RWPE2 (cell line): ENCODE measurements at regions not wholly inside any gene's neighbourhood (a gene's known extent, or its start where the extent isn't known, plus 50 kb on each side); places are given as distances from the start of the nearest gene placed in this dataset.
"Not testable (repeated sequence)": the region's sequence is repeated elsewhere in the genome, so short reads cannot be mapped to it uniquely, and the experiment has no call there.

Experiments used
- ATAC-seq: fragments of 200-7000 bp; cut with Tn5 transposase; 3 replicates; pipeline ENCODE4 v1.9.1; 2021; ENCODE audit warnings: low read depth
- DNase-seq: peaks from one replicate; pipeline ENCODE4 v3.0.0-alpha.2; 2020; ENCODE audit warnings: low spot score
- H3K27ac ChIP-seq: fragments of 450-650 bp; 2 replicates; pipeline ENCODE4 v1.5.1; 2017; ENCODE audit warnings: mild to moderate bottlenecking; ENCODE audit not compliant: poor library complexity, severe bottlenecking
- H3K27me3 ChIP-seq: fragments of 250-450 bp; sonication (Bioruptor Pico); 2 replicates; pipeline ENCODE4 v1.5.1; 2021; ENCODE audit warnings: mild to moderate bottlenecking, moderate library complexity; ENCODE audit not compliant: insufficient read depth, poor library complexity, severe bottlenecking
- H3K36me3 ChIP-seq: fragments of 250-450 bp; sonication (Bioruptor Pico); 2 replicates; pipeline ENCODE4 v1.5.1; 2020; ENCODE audit warnings: low read depth, mild to moderate bottlenecking, moderate library complexity
- H3K4me1 ChIP-seq: fragments of 250-450 bp; sonication (Bioruptor Pico); 2 replicates; pipeline ENCODE4 v1.5.1; 2021; ENCODE audit warnings: mild to moderate bottlenecking, moderate library complexity; ENCODE audit not compliant: insufficient read depth, poor library complexity, severe bottlenecking
- H3K4me3 ChIP-seq: fragments of 250-450 bp; sonication (Bioruptor Pico); 2 replicates; pipeline ENCODE4 v1.5.1; 2021; ENCODE audit warnings: mild to moderate bottlenecking, moderate library complexity; ENCODE audit not compliant: severe bottlenecking
- H3K9me3 ChIP-seq: fragments of 250-450 bp; sonication (Bioruptor Pico); 2 replicates; pipeline ENCODE4 v1.5.1; 2021; ENCODE audit warnings: mild to moderate bottlenecking, moderate library complexity; ENCODE audit not compliant: severe bottlenecking
- TF ChIP-seq, protein P1 (sequence below): fragments of 450-650 bp; IDR thresholded peaks from one replicate; pipeline ENCODE4 v1.5.1; 2017; ENCODE audit warnings: mild to moderate bottlenecking, moderate library complexity; ENCODE audit not compliant: poor library complexity, severe bottlenecking

DNA sequence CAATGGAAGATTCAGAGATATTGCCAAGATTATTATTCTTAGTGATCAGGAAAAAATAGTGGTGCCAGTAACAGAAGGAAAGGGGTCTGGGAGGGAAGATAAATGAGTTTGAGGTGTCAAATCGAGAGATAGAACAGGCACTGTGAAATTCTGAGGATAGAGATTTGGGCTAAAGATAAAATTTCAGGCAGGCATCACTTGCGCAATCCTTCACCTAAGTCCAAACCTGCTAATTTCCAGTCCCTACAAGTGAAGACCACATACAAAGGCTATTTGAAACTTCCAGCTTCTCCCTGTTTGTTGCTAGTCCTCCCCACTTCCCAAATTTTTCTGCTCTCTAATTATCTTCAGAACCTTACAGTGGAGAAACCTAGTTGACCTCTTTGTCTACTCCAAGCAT lies 494.6 kb downstream of the MAGEE1 start:
- no peaks in the 10 kb centered on the region for H3K9me3 ChIP-seq
- no peak overlapping the region for H3K27ac ChIP-seq
- TF ChIP-seq, protein P1, sequence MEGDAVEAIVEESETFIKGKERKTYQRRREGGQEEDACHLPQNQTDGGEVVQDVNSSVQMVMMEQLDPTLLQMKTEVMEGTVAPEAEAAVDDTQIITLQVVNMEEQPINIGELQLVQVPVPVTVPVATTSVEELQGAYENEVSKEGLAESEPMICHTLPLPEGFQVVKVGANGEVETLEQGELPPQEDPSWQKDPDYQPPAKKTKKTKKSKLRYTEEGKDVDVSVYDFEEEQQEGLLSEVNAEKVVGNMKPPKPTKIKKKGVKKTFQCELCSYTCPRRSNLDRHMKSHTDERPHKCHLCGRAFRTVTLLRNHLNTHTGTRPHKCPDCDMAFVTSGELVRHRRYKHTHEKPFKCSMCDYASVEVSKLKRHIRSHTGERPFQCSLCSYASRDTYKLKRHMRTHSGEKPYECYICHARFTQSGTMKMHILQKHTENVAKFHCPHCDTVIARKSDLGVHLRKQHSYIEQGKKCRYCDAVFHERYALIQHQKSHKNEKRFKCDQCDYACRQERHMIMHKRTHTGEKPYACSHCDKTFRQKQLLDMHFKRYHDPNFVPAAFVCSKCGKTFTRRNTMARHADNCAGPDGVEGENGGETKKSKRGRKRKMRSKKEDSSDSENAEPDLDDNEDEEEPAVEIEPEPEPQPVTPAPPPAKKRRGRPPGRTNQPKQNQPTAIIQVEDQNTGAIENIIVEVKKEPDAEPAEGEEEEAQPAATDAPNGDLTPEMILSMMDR = no peak
- no peaks in the 10 kb centered on the region for H3K36me3 ChIP-seq
- no peak overlapping the region for H3K4me3 ChIP-seq
- no peaks in the 10 kb centered on the region for H3K27me3 ChIP-seq
- no peak for ATAC-seq
- DNase-seq = no peak
- H3K4me1 ChIP-seq = no peaks in the 10 kb centered on the region

DNA sequence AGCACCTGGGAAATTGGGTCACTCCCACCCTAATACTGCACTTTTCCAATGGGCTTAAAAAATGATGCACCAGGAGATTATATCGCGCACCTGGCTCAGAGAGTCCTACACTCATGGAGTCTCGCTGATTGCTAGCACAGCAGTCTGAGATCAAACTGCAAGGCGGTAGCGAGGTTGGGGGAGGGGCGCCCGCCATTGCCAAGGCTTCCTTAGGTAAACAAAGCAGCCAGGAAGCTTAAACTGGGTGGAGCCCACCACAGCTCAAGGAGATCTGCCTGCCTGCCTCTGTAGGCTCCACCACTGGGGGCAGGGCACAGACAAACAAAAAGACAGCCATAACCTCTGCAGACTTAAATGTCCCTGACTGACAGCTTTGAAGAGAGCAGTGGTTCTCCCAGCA lies 497.1 kb downstream of the MAGEE1 start:
- H3K27ac ChIP-seq, H3K9me3 ChIP-seq, DNase-seq, ATAC-seq, H3K4me1 ChIP-seq, H3K27me3 ChIP-seq, H3K4me3 ChIP-seq, H3K36me3 ChIP-seq: not testable (repeated sequence)

DNA sequence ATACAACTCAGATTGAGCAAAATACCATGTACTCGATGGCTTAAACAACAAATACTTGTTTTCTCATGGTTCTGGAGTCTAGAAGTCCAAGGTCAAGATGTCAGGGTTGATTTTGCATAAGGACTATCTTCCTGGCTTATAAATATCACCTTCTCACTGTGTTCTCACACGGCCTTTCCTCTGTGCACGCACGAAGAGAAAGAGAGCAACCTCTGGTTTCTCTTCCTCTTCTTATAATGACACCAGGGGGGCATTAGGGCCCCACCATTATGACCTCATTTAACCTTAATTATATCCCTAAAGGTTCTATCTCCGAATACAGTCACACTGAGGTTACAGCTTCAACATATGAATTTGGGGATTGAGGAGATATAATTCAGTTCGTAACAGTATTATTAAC lies 504.0 kb downstream of the MAGEE1 start:
- Histone ChIP-seq H3K9me3 (no peaks in the 10 kb centered on the region), H3K27ac (no peak overlapping the region), H3K4me3 (no peak overlapping the region), H3K4me1 (no peaks in the 10 kb centered on the region), H3K27me3 (no peaks in the 10 kb centered on the region), H3K36me3 (no peaks in the 10 kb centered on the region)
- ATAC-seq (no peak), DNase-seq (no peak)
- TF ChIP-seq, protein P1 = no peak

DNA sequence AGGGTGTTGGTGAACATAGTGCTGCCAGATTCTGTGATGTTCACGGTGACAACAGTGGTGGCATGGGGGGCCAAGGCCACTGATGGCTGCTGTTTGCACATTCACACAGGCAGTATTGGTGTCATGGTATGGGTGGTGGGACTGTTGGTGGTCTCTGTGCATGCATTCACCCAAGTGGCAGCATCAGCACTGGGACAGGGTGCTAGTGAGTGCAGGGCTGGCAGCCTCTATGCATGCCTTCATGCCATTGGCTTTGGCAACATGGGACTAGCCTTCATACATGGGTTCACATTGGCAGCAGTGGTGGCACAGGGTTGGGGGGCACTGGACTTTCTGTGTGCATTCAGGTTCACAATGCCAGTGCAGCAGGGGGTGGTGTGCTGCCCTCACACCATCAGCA lies 489.7 kb upstream of the FGF16 start:
- DNase-seq (no peak), ATAC-seq (no peak)
- Histone ChIP-seq H3K4me1 (no peaks in the 10 kb centered on the region), H3K4me3 (no peak overlapping the region), H3K36me3 (no peaks in the 10 kb centered on the region), H3K27ac (no peak overlapping the region), H3K27me3 (no peaks in the 10 kb centered on the region), H3K9me3 (no peaks in the 10 kb centered on the region)
- TF ChIP-seq, protein P1 = no peak

DNA sequence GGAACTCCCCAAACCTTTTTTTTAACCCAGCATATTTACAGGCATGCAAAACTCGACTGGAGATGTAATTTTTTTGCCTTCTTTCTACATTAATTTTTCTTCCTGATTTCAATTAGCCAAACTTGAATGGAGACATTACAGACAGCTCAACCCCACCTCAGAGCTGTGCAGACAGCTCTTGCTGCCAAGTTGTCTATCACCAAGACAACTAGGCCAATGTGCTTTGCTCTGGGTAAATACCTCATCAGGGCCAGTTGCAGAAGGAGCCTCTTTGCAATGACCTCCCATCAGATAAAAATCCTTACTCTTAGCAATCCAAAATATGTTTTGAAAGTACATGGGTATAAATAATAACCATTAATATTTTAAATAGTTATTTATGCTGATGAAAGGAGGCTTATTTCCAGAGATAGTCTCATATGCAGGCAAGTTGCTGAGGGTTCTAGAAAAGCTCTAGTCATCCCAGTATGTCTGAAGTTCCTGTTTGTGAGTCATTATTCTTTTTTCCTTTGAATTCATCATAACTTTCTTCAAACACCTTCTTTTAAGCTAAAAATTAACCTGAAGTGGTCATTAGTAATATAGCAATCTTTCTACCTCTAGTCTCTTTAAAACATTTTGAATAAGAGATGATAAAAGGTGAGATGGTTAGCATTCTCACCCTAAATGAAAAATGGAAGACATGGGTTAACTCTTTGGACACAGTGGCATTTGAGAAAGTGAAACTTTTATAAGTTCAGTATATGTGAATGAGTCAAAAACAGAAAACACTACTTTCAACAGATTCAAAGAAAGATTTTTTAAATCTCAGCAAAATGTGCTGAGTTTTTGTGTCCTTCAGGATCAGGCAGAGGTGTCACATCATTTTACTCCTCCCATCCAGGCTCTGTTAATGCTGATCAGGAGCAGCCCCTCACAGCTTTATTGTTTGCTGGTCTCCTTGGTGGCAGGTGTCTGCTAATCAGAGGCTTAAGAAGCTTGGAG lies 475.5 kb upstream of the FGF16 start:
- DNase-seq (no peak), ATAC-seq (no peak)
- TF ChIP-seq, protein P1 = no peak
- Histone ChIP-seq H3K9me3 (no peaks in the 10 kb centered on the region), H3K4me3 (no peak overlapping the region), H3K4me1 (no peaks in the 10 kb centered on the region), H3K27me3 (no peaks in the 10 kb centered on the region), H3K36me3 (no peaks in the 10 kb centered on the region), H3K27ac (no peak overlapping the region)
